Left ventricle myocardium superior (tissue), 1 donor: ENCODE measurements at regions not wholly inside any gene's neighbourhood (a gene's known extent, or its start where the extent isn't known, plus 50 kb on each side); places are given as distances from the start of the nearest gene placed in this dataset.
"Not testable (repeated sequence)": the region's sequence is repeated elsewhere in the genome, so short reads cannot be mapped to it uniquely, and the experiment has no call there.

ENCODE experiments used
- ATAC-seq: fragments of 200-7000 bp; cut with Tn5 transposase; one replicate; pipeline ENCODE4 v1.9.1; 2020; ENCODE audit warnings: mild to moderate bottlenecking, moderate library complexity
- DNase-seq: peaks from one replicate; pipeline ENCODE4 v3.0.0-alpha.2; 2020
- intact Hi-C: fragments of 100-400 bp; cut with micrococcal nuclease; formaldehyde crosslinking; loops from one replicate; pipeline ENCODE4 v1.11.0; 2022
- donor health status: DM: no; HTN: yes; CAD: no; lungs with severe emphysema.

DNA sequence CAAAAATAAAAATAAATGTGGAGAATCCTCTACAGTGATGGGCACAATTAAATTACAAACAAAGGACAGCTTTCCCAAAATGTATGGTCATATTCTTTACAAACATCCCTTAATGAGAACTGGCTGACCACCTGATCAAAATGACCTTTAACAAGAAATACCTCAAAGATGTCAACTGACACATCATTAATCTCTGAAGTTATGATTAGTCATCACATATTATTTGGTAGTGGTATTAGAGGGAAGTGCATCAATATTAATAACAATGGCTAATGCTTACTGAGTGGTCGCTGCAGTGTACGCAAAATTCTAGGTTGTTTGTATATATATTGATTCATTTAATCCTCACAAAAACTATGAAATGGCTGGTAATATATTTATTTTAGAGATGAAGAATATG is 340.6 kb downstream of the GJA1 start:
- no peak for DNase-seq
- ATAC-seq, result no peak
- intact Hi-C loops, result loop anchor here (10.0 kb wide), 1 partner anchor 121 kb away; no protein-coding TSS in a partner anchor

DNA sequence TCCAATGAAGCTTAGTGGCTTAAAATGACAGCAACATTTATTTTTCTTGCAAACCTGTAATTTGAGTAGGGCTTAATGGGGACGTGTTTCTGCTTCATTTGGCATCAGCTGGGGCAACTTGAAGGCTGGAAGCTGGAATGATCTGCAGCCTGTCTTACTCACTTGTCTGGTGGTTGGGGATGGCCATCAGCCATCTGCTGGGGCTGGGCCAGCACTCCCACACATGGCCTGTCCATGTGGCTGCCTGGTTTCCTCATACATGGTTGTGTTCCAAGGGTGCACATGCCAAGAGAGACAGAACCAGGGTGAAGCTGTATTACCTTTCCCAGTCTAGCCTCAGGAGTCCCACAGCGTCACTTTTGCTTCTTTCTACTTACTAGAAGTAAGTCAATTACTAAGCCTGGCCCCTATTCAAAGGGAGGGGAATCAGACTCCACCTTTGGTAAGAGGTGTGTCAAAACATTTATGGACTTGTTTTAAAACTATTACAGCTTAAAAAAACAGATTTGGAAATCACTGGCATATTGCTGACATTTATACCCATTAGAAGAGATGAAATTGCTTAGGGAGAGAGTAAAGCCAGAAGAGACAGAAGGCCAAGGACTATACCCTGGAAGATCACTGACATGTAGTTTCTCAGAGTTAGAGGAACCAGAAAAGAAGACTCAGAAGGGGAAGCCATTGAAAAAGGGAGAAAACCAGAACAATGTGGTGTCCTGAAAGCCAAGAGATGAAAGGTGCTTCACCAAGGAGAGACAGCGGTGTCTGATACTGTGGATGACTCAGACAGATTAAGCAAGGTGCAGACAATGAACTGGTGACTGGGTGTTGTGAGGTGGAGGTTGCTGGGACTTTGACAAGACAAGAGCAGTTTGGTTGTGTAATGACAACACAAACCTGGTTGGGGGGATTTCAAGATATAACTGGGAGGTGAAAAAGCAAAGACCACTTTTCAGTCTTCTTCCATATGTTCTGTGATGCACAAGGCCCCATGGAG is 345.2 kb downstream of the GJA1 start:
- intact Hi-C loops, result no loop called here
- DNase-seq, result peak; percentile 88
- peak; percentile 99 for ATAC-seq

DNA sequence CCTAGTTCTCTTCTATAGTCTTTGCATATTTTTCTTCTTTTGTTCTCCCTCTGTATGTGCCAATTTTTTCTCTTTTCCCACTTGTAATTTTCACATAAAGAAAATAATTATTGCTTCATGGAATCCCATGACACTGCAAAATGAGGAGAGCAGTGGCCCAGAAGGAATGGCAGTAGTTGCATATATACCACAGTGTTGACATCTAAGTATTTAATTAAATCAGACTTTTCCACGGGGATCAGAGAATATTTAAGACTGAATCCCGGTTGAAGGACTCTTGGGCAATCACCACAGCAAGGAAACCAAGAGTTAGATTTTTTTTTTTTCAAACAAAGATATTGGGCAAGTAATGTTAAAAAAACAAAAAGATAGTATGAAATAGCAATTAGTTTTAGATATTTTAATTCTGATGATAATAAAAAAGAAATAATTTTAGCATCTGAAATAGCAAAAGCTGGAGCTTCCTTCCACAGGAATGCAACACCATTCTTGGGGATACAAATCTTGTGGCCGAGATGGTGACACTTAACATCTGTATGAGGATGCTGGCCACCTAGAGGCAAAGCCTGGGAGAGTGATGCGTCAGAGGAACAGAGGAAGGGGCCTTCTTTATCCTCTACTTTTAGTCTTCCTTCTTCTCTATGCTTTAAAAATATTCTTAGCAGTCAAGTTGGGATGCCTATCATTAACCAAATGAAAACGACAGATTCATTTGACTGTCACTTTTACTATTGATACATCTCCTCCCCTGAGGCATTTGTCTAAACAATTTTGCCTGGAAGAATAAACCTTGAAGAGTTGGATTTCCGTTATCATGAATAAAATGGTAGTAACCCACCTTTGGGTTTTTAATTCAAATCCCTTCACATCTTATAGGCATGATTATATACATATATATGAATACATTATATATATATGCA is 356.2 kb downstream of the GJA1 start:
- ATAC-seq (no peak), DNase-seq (no peak)
- intact Hi-C loops, result no loop called here

DNA sequence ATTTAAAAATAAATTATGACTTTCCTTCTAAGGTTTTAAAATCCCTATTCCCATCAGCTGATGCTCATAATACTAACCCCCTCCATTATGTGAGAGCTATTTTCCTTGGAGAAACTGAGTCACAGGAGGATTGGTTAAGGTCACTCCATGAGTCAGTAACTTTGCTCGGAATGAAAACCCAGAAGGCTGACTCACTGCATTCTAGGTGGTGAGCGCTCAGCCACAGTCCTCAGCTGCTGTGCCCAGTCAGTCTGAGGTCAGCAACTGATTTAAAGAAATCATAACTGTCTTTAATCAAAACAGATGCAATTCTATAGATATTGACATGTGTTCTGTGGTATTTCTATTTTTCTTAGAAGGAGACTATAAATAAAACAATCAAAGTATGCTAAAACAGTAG is 359.2 kb downstream of the GJA1 start:
- intact Hi-C loops, result no loop called here
- ATAC-seq, result no peak
- DNase-seq, result no peak

DNA sequence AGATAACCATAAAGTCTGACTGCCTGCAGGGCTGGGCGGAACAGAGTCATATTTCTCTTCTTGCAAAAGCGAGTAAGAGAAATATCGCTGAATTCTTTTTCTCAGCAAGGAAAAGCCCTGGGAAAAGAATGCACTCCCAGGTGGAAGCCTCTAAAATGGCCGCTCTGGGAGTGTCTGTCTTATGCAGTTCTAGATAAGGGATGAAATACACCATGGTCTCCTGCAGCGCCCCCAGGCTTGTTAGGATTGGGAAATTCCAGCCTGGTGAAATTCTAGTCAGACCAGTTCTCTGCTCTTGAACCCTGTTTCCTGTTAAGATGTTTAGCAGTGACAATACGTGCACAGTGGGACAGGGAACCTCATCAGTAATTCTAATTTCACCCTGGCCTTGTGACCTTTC is 362.2 kb downstream of the GJA1 start:
- ATAC-seq, DNase-seq, intact Hi-C loops: not testable (repeated sequence)

DNA sequence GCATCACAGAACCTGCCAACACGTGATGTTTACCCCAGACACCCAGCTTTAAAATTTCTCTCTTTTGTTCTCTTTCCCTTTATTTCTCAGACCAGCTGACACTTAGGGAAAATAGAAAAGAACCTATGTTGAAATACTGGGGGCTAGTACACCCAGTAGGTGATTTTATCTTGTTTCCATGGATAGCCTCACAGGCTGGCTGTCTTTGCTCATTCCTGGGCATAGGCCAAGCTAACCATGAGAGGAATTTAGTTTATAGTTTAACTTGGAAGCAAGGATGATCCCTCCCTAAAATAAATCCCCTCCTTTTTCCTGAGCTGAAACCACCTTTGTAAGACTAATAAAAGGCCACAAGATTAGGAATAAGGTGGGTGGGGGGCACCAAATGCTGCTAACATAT is 362.7 kb downstream of the GJA1 start:
- DNase-seq, intact Hi-C loops, ATAC-seq: not testable (repeated sequence)

DNA sequence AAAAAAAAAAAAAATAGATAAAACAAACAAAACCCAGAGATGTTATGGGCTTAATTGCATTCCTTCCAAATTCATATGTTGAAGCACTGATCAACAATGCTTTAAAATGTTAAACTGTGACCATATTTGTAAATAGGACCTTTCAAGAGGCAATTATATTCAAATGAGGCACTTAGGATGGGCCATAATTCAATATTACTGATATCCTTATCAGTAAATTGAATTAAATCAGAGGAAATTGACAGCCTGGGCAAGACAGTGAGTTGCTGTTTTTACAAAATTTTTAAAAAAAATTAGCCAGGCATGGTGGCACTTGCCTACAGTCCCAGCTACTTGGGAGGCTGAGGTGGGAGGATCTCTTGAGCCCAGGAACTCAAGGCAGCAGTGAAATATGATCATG is 364.1 kb downstream of the GJA1 start:
- intact Hi-C loops, result no loop called here
- DNase-seq, result no peak
- no peak for ATAC-seq

DNA sequence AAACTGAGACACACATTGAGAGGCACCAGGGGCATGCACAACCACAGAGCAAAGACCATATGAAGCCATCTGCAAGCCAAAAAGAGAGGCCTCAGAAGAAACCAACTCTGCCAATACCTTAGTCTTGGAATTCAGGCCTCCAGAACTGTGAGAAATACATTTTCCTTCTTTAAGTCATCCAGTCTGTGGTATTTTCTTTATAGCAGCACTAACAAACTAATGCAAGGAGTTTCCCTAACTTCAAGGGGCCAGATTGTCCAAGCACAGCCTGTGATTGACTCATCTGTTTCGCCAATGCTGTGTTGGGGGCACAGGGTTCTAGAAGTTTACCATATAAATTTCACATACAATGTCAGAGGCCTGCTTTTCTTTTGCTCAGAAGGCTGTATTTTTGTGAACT is 364.6 kb downstream of the GJA1 start:
- intact Hi-C loops, result no loop called here
- no peak for ATAC-seq
- DNase-seq, result no peak

DNA sequence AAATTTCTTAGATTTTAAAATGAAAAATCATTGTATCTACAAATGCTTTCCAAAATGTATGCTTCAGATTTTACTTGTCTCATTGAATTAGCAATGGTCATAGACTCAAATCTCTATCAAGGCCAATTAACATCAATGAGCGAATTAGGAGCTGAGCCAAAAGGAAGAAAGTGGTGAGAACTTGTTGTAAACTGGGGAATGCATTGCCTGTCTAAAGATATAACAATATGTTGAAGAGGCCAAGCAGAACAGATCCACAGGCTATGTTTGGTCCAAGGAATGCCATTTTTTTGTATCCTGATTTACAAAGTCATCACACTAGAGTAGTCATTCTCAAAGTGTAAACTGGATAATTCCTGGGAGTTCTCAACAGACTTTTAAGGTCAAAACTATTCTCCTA is 370.7 kb downstream of the GJA1 start:
- no peak for DNase-seq
- intact Hi-C loops, result no loop called here

DNA sequence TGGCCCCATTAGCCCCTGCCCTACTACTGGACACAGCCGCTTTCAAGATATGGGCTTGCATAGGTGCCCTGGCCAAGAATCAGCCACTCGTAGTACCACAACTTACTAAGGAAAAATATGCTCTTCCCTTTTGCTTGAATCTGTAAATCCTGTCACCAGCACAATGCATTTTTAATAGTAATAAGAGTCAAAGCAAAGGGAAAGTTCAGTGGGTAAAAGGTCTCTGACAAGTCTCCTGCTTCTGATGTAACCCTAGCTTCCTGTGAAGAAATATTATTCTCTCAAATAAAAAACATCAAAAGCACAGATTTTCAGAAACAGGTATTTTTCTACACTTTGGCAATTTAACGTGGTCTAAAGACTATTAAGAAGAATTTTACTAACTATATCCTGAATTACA is 373.8 kb downstream of the GJA1 start:
- ATAC-seq (no peak), DNase-seq (no peak)
- intact Hi-C loops, result no loop called here

More for the DNA sequence above, 370.7 kb downstream of the GJA1 start:
- no peak for ATAC-seq

DNA sequence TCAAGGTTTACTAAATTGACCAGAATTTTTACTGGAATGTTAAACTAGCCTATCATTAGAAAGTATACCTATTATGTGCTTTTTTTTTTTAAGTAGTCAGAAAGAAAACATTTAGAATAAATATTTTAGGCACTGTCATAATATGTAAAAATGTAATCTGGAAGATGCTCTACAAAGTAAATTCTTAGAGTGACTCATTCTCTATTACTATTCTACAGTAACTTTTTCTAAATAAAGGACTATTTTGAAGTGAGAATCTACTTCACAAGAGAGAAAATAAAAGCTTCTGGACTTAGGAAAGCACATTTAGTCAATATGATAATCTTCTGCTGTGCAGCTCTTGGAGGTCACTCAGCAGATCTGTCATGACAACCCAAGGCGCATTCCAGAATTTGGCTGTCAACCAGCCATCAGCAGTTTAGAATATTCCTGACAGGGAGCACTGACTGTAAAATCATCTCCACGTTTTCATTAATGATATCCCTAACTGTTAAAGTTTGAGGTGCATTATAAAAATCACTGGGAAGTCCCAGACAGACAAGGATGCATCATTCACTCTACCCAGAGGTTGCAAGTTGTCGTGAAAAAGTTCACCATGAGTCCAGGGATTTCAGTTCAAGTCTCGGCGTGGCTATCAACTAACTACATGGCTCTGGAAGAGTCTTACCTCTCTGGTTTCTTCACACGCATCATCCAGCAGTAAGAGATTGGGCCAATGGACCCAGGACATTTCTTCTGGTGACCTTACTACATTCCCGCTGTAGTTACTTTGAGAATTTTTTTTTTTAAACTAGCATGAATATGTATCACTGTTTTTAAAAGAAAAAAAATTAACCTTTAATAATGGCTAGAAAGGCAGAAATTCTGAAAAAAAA is 374.9 kb downstream of the GJA1 start:
- intact Hi-C loops, result no loop called here
- no peak for DNase-seq
- ATAC-seq, result no peak

DNA sequence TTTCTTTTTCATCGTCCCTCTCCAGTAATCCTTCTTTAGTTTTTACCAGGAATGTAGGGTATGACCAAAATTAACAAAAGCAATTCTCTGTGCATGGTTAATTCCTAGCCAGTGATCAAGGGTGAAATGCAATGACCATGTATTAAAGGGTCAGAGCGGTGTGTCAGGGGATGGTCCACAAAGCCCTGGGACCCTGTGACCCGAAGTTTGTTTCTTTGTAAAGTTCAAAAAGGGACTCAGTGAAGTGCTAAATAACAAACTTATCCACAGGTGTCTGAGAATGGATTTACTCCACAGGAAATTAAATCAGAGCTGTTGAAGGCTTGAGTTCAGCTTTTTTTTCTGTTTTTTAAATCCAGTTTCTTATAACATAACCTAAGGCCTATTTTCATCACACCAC is 375.7 kb downstream of the GJA1 start:
- intact Hi-C loops, result no loop called here
- DNase-seq, result no peak
- ATAC-seq, result no peak

DNA sequence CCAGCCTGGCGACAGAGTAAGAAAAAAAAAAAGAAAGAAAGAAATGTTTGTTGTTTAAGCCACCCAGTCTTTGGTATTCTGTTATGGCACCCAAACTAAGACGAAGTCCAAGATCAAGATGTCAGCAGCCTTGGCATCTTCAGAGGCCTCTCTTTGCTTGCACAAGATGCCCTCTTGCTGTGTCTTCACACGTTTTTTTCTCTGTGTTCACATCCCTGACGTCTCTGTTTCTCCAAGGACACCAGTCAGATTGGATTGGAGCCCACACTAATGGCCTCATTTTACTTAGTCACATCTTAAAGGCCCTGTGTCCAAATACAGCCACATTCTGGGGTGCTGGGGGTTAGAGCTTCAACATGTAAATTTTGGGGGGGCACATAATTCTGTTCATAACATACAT is 380.9 kb downstream of the GJA1 start:
- DNase-seq (no peak), ATAC-seq (no peak)
- intact Hi-C loops, result no loop called here

DNA sequence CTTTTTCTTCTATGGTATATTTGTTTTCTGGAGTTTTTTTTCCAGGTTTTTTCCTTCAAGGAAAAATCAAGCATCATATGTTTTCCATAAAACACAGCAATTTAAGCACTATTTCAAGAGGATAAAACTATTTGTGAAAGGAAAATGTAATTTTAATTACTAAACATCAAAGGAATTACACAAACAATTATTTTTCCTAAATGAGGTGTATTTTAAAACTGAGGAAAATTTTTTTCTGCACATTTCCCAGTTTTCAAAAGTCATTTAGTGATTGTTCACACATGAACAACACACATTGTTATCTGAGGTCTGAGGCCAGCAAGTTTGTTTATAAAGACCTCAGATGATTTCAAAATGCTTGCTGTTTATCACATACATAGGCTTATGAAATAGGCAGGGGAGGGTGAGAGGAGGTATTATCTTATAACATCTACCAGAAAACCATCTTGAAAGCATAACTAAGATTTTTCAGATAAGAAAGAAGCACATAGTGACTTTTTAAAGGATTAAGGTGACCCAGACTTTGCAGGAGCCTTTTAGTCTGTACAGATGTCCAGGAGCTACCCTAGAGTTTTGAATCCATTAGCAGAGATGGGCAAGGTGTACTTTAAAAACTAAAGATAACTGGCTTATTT is 381.6 kb downstream of the GJA1 start:
- intact Hi-C loops, result no loop called here
- no peak for ATAC-seq
- DNase-seq, result no peak

DNA sequence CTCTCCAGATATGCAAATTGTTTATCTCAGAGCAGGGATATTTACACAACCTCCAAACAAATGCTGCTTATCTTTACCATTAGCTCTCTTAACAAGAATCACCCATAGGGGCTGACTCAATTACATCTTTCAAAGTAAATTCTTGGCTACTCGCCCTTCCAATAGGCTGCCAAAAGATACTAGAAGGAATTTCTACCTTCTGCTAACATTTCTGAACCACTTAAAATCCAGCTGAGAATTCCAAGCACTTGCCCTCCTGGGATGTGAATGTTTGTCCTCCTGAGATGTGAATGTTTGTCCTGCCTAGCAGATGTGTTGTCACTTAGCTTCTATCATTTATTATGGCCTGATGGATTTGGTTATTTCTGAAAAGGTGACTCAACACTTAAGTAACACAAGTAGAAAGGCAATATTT is 388.0 kb downstream of the GJA1 start:
- no peak for ATAC-seq
- no peak for DNase-seq
- intact Hi-C loops, result no loop called here

DNA sequence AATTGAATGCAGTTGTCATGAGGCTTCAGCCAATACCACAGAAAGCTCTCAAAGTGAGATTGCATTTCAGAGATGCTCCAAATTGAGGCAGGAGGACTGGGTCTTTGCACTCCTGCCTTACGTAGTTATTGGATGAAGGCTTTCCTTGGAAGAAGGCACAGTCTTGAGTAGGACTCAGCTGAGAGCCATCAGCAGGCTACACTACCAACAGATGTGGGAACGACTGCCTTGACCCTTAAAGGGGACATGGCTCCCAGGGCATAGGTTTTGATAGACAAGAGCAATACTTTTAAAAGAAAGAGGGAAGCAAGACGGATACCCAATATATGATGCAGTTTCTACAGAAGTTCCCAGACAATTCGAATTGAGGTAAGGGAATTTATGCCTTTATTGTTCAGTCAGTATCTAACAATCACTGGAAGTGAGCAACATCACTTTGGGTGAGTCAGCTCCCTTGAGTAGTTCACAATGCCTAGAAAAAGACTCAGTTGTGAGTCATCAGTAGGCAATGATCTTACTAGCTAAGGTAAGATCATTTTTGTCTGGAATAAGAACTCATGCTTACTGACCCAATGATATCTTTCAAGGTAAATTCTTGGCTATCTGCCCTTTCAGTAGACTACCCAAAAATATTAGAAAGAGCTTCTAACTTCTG is 390.8 kb downstream of the GJA1 start:
- ATAC-seq (no peak), DNase-seq (no peak)
- intact Hi-C loops, result no loop called here

DNA sequence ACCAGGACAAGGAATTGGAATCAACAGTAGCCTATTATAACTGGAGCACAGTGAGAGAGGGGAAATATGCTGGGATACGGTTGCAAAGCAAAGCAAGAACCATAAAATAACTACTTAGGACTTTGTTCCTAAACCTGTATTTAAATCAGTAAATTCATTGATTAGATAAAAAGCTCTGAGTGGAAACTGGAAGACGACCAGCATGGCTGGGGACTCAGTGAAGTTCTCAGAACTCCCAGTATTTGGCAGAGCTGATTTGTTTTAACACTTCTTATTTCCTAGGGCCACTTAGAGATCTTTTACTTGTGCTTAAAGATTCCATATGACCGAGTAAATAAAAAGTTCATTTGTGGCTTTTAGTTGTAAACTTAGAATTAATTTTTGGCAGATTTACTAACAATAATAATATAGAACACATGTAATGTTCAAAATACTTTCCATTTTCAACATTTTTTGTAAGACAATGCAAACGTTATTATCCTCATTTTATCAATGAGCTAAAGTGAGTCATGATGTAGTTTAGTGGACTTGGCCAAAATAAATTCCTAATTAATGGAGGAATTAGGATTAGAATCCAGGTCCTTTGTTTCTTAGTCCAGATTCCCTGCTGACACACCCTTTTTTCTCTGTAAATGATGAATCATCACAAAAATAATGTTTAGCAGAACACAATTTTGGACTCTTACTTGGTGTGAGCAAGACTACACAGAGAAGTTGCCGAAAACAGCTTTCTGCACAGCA is 392.9 kb downstream of the GJA1 start:
- ATAC-seq (peak; percentile 47), DNase-seq (no peak)
- intact Hi-C loops, result no loop called here
